ENCODE measurements at regions not wholly inside any gene's neighbourhood (a gene's known extent, or its start where the extent isn't known, plus 50 kb on each side); places are given as distances from the start of the nearest gene placed in this dataset.

GRCh38 chr2:8459474-8459873, 222.4 kb upstream of the ID2 start:
- no peaks in the 10 kb centered on the region; the same call in 1 of the 2 replicates for H3K36me3 ChIP-seq (ENCODE audit: control insufficient read depth, insufficient read depth, low read length)
- no peak overlapping the region for H3K27ac ChIP-seq (ENCODE audit: low read length)
- WGBS (ENCODE audit: insufficient coverage, insufficient read length), result no CpG with 5 or more reads among the region's 3 CpGs
- H3K4me3 ChIP-seq (ENCODE audit: low read length), result no peak overlapping the region
- DNase-seq (ENCODE audit: low read depth, low spot score), result no peak
- H3K9me3 ChIP-seq (ENCODE audit: control insufficient read depth, insufficient read depth, low read length), result no peaks in the 10 kb centered on the region
- no peaks in the 10 kb centered on the region for H3K4me1 ChIP-seq (ENCODE audit: control insufficient read depth, insufficient read depth, low read length)
- no peaks in the 10 kb centered on the region for H3K27me3 ChIP-seq (ENCODE audit: control insufficient read depth, insufficient read depth, low read length)

DNA sequence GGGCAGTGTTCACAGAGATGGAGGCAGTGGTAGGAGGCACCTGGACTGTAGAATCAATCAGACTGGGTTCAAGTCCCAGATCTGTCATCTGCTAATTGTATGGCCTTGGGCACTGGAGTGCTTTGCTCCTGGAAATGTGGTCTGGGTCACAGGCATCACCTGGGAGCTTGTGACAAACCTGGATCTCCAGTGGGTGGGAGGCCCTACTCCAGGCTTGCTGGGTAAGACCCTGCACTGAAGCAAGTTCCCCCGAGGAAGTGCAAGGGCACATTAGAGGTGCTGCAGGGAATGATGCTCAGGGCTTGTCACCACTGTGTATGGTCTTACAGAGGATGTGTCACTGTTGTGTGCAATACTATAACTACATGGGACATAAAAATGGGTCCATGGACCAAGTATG, 220.5 kb upstream of the ID2 start:
- no peak for DNase-seq (ENCODE audit: low read depth, low spot score)
- WGBS (ENCODE audit: insufficient coverage, insufficient read length), result no CpG with 5 or more reads among the region's 1 CpG
- H3K36me3 ChIP-seq (ENCODE audit: control insufficient read depth, insufficient read depth, low read length), result no peaks in the 10 kb centered on the region; the same call in 1 of the 2 replicates
- no peaks in the 10 kb centered on the region for H3K9me3 ChIP-seq (ENCODE audit: control insufficient read depth, insufficient read depth, low read length)
- no peak overlapping the region for H3K4me3 ChIP-seq (ENCODE audit: low read length)
- H3K27ac ChIP-seq (ENCODE audit: low read length), result no peak overlapping the region
- H3K27me3 ChIP-seq (ENCODE audit: control insufficient read depth, insufficient read depth, low read length), result no peaks in the 10 kb centered on the region
- H3K4me1 ChIP-seq (ENCODE audit: control insufficient read depth, insufficient read depth, low read length), result no peaks in the 10 kb centered on the region

GRCh38 chr2:8462280-8462679, 219.6 kb upstream of the ID2 start:
- H3K4me3 ChIP-seq (ENCODE audit: low read length), result no peak overlapping the region
- H3K27me3 ChIP-seq (ENCODE audit: control insufficient read depth, insufficient read depth, low read length), result no peaks in the 10 kb centered on the region
- no peaks in the 10 kb centered on the region; the same call in 1 of the 2 replicates for H3K36me3 ChIP-seq (ENCODE audit: control insufficient read depth, insufficient read depth, low read length)
- no peaks in the 10 kb centered on the region for H3K9me3 ChIP-seq (ENCODE audit: control insufficient read depth, insufficient read depth, low read length)
- DNase-seq (ENCODE audit: low read depth, low spot score), result no peak
- H3K27ac ChIP-seq (ENCODE audit: low read length), result no peak overlapping the region
- WGBS (ENCODE audit: insufficient coverage, insufficient read length), result no CpG with 5 or more reads among the region's 1 CpG
- H3K4me1 ChIP-seq (ENCODE audit: control insufficient read depth, insufficient read depth, low read length), result no peaks in the 10 kb centered on the region

DNA sequence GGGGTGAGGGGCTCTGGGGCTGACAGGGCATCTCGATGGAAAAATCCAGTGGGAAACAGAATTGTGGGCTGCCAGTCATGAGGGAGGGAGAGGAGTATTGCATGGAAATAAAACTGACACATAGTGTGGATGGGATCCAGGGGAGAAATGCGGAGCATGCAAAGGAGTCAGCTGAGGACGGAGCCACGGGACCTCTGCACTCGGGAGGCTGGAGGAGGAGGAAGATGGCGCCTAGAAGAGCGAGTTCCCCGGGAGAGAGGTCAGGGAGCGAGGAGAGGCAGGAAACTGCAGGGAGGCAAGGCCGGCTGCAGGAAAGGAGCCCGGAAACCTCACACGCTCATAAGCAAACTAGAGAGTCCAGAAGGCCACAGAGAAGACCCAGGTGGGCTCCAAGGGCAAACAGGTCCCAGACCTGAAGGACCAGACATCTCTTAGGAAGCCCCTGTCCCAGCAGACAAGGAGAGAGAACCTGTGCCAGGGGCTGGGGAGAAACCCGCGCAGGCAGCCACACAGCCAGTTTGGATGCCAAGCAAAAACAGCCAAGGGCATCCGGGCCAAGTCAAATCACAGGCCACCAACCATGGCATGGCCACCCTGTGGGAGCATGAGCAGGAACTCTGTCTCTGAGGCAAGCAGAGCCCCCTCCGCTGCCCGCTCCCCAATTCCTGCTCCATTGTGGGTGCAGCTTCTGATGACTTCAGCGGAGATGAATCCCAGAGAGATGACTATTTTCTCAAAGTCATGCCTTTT, 218.8 kb upstream of the ID2 start:
- Histone ChIP-seq H3K36me3 (ENCODE audit: control insufficient read depth, insufficient read depth, low read length) (no peaks in the 10 kb centered on the region), H3K4me1 (ENCODE audit: control insufficient read depth, insufficient read depth, low read length) (no peaks in the 10 kb centered on the region), H3K27ac (ENCODE audit: low read length) (no peak overlapping the region), H3K27me3 (ENCODE audit: control insufficient read depth, insufficient read depth, low read length) (no peaks in the 10 kb centered on the region), H3K4me3 (ENCODE audit: low read length) (no peak overlapping the region), H3K9me3 (ENCODE audit: control insufficient read depth, insufficient read depth, low read length) (no peaks in the 10 kb centered on the region)
- no CpG with 5 or more reads among the region's 18 CpGs for WGBS (ENCODE audit: insufficient coverage, insufficient read length)
- no peak for DNase-seq (ENCODE audit: low read depth, low spot score)

DNA sequence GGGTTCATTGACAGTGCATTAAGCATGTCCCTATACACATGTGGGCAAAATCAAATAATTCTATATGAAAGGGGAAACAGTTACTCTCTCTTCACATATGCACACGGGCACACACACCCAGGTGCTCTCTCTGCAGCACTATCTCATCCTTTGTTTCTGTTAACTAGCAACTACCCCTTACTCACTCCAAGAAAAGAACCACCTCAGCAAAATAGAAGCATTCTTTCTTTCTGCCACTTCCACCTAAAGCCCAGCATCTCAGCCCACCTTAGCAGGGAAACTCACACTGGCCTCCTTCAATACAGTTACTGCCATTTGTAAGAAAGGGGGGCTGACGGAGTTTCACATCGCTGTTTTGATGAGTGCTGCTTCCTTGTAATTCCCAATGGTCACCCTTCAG, 216.3 kb upstream of the ID2 start:
- no peaks in the 10 kb centered on the region for H3K36me3 ChIP-seq (ENCODE audit: control insufficient read depth, insufficient read depth, low read length)
- no peak for DNase-seq (ENCODE audit: low read depth, low spot score)
- H3K4me1 ChIP-seq (ENCODE audit: control insufficient read depth, insufficient read depth, low read length), result no peaks in the 10 kb centered on the region
- H3K9me3 ChIP-seq (ENCODE audit: control insufficient read depth, insufficient read depth, low read length), result no peaks in the 10 kb centered on the region
- H3K4me3 ChIP-seq (ENCODE audit: low read length), result no peak overlapping the region
- H3K27me3 ChIP-seq (ENCODE audit: control insufficient read depth, insufficient read depth, low read length), result no peaks in the 10 kb centered on the region
- no peak overlapping the region for H3K27ac ChIP-seq (ENCODE audit: low read length)
- no CpG with 5 or more reads among the region's 3 CpGs for WGBS (ENCODE audit: insufficient coverage, insufficient read length)

DNA sequence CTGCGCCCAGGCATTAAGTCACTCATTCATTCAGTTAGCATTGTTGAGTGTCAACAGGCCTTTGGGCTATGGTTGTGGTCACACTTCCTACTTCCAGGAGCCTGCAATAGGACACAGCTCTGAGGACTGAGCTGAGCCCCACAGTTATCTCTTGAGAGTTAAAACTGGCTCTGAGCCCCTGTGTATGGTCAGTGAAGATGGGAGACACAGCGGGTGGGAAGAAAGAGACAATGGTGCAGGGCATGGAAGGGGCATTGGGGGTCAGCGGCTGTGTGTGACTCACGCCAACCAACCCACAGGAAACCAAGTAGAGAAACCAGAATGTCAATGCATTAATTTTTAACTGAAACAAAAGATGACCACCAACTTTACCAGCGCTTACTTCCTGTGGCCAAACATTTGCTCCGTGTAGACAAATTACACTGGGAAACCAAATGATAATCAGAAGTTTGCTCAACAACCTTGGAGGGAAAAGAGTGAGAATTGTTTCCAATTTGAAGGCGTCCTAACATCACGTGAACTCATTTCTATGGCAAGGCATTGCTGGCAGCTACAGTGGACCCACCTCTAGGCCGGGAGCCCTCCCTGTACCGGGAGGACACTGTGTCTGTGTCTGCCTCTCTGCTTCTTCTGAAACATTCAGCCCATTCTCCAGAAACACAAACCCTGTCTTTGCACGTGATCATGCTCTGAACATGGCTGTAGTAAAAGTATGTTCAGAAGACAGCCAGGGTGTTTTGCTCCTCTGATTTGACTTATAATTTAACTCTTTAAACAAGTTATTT, 212.0 kb upstream of the ID2 start:
- Histone ChIP-seq H3K36me3 (ENCODE audit: control insufficient read depth, insufficient read depth, low read length) (no peaks in the 10 kb centered on the region), H3K9me3 (ENCODE audit: control insufficient read depth, insufficient read depth, low read length) (no peaks in the 10 kb centered on the region), H3K4me3 (ENCODE audit: low read length) (no peak overlapping the region), H3K27ac (ENCODE audit: low read length) (no peak overlapping the region), H3K4me1 (ENCODE audit: control insufficient read depth, insufficient read depth, low read length) (no peaks in the 10 kb centered on the region), H3K27me3 (ENCODE audit: control insufficient read depth, insufficient read depth, low read length) (no peaks in the 10 kb centered on the region)
- DNase-seq (ENCODE audit: low read depth, low spot score), result no peak
- WGBS (ENCODE audit: insufficient coverage, insufficient read length), result no CpG with 5 or more reads among the region's 11 CpGs

DNA sequence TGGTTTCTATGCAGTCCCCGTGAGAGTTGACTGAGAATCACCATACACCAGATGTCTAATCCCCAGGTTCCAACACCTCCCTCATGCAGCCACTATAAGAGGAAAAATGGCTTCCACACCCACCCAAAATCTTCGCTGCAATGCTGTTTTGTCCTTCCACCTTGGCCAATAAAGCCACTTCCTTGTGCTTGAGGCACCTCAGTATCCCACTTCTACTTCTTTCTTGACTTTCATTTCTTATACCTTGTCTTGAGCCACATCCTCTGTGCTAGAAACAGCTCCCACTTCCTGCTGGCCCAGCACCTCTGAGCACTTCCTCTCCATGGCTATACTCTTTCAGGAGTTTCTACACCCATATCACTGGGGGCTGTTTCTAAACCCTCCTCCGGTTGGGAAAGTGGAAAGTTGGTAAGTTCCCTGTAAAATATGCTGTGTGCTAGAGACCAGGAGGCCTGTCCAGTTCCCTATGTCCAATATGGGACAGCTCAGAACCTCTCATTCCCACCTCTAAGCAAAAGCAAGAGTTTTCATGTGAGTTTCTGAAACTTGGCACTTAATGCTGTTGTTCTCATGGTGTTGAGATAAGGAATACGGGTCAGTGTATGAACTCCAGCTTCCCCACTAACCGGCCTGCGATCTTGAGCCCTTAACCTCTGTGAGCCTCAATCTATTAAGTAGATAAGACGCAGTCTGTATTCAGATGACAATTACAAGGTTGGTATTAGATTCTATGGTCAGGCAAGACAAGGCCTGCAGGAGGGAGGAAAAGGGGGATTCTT, 209.1 kb upstream of the ID2 start:
- no peak overlapping the region for H3K27ac ChIP-seq (ENCODE audit: low read length)
- no peaks in the 10 kb centered on the region for H3K4me1 ChIP-seq (ENCODE audit: control insufficient read depth, insufficient read depth, low read length)
- H3K9me3 ChIP-seq (ENCODE audit: control insufficient read depth, insufficient read depth, low read length), result no peaks in the 10 kb centered on the region
- no peaks in the 10 kb centered on the region for H3K27me3 ChIP-seq (ENCODE audit: control insufficient read depth, insufficient read depth, low read length)
- no peak for DNase-seq (ENCODE audit: low read depth, low spot score)
- H3K36me3 ChIP-seq (ENCODE audit: control insufficient read depth, insufficient read depth, low read length), result no peaks in the 10 kb centered on the region
- no CpG with 5 or more reads among the region's 7 CpGs for WGBS (ENCODE audit: insufficient coverage, insufficient read length)
- H3K4me3 ChIP-seq (ENCODE audit: low read length), result no peak overlapping the region

- Histone ChIP-seq H3K36me3 (ENCODE audit: control insufficient read depth, insufficient read depth, low read length) (no peaks in the 10 kb centered on the region), H3K4me1 (ENCODE audit: control insufficient read depth, insufficient read depth, low read length) (no peaks in the 10 kb centered on the region), H3K4me3 (ENCODE audit: low read length) (no peak overlapping the region), H3K27me3 (ENCODE audit: control insufficient read depth, insufficient read depth, low read length) (no peaks in the 10 kb centered on the region), H3K27ac (ENCODE audit: low read length) (no peak overlapping the region), H3K9me3 (ENCODE audit: control insufficient read depth, insufficient read depth, low read length) (no peaks in the 10 kb centered on the region)
- WGBS (ENCODE audit: insufficient coverage, insufficient read length), result no CpG with 5 or more reads among the region's 13 CpGs
- no peak for DNase-seq (ENCODE audit: low read depth, low spot score)
These were observed 206.4 kb upstream of the ID2 start for GRCh38 chr2:8475349-8476031.

DNA sequence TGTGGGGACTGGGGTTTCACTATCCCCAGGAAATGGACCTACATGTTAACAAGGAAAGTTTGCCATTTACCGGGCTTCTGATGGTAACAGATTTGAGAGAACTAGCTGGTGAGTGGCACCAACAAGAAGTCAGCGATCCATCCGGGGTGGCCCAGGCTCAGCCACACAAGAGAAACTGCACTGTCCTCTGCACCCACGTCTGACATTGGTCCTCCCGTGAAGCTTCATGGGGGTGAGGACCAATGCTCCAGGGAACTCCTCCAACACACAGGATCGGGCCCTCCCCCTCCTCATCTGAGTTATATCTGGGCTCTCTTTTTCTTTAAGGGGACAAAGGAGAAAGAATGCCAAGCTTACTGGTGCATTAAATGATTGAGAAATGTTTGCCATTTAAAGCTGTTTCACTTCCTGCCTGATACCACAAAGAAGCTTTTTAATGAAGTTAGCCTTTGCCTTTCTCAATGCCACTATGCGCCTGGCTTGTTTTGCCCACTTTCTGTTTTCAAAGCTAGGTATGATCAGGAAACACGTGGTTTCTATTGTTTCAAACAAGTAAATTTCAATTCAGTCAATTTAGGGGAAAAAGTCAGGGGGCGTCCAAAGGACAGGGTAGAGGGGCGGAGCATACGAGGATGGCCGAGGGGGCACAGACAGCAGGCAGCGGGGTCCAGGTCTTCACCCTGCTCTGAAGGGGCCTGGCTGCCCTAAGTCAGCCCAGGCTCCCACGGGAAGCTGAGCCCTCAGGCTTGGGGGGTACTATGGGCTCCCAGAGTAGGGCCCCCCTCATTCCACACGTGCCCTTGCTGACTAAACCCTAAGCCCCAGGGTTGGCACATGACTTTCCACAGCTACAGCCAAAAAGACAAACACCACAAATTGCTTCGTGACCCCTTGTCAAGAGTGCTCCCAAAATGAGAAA, 204.0 kb upstream of the ID2 start:
- Histone ChIP-seq H3K36me3 (ENCODE audit: control insufficient read depth, insufficient read depth, low read length) (no peaks in the 10 kb centered on the region), H3K27ac (ENCODE audit: low read length) (no peak overlapping the region), H3K4me3 (ENCODE audit: low read length) (no peak overlapping the region), H3K9me3 (ENCODE audit: control insufficient read depth, insufficient read depth, low read length) (no peaks in the 10 kb centered on the region), H3K27me3 (ENCODE audit: control insufficient read depth, insufficient read depth, low read length) (no peaks in the 10 kb centered on the region), H3K4me1 (ENCODE audit: control insufficient read depth, insufficient read depth, low read length) (no peaks in the 10 kb centered on the region)
- WGBS (ENCODE audit: insufficient coverage, insufficient read length), result no CpG with 5 or more reads among the region's 16 CpGs
- DNase-seq (ENCODE audit: low read depth, low spot score), result no peak

Measured in iPS DF 6.9 (cell line).